B cell (primary cell): ENCODE measurements at regions not wholly inside any gene's neighbourhood (a gene's known extent, or its start where the extent isn't known, plus 50 kb on each side); places are given as distances from the start of the nearest gene placed in this dataset.

Experiments
- ATAC-seq: fragments of 200-7000 bp; cut with Tn5 transposase; one replicate; pipeline ENCODE4 v1.10.0; 2021; ENCODE audit warnings: low read depth, mild to moderate bottlenecking, moderate number of reproducible peaks, moderate library complexity
- CTCF ChIA-PET: fragments of 350-600 bp; sonication (Branson Sonifier 250); formaldehyde crosslinking; loops from one replicate; lab custom pipeline; 2021; ENCODE audit warnings: antibody characterized with exemption, inconsistent platforms; lab: Charles Lee
- POLR2A ChIA-PET: fragments of 350-600 bp; sonication (Branson Sonifier 250); formaldehyde crosslinking; loops from one replicate; lab custom pipeline; 2021; ENCODE audit warnings: antibody characterized with exemption; lab: Charles Lee
- DNase-seq: peaks from one replicate; pipeline ENCODE4 v3.0.0; 2013
- H2AFZ ChIP-seq: 2 replicates; pipeline ENCODE4 v1.6.1; 2012; ENCODE audit warnings: mild to moderate bottlenecking, low read depth, low read length; ENCODE audit not compliant: insufficient read depth, poor library complexity, severe bottlenecking
- H3K27ac ChIP-seq, 2 donors: 1 replicate in 1 of 2; 2 replicates in 1 of 2; pipeline ENCODE4 v1.5.1; 2012 to 2013; ENCODE audit warnings: low read length in 2 of 2, mild to moderate bottlenecking in 2 of 2, moderate library complexity in 1 of 2
- H3K27me3 ChIP-seq, 4 experiments: fragments of 200-600 bp in 1 of 4; sonication (generic) in 1 of 4; replicated peaks in 1 of 4; 1 replicate in 2 of 4; 2 replicates in 2 of 4; pipeline versions ENCODE4 v1.6.1 to v1.7.0; 2013 to 2016; ENCODE audit warnings: low read length in 3 of 4, mild to moderate bottlenecking in 2 of 4, mixed read lengths in 1 of 4, moderate library complexity in 1 of 4; ENCODE audit not compliant: insufficient read depth in 4 of 4, control insufficient read depth in 3 of 4; ENCODE audit errors: control extremely low read depth in 1 of 4
- H3K36me3 ChIP-seq, 2 experiments: replicated peaks in 1 of 2; 1 replicate in 1 of 2; 2 replicates in 1 of 2; pipeline versions ENCODE4 v1.6.1 to v1.7.1; 2013; ENCODE audit warnings: low read length in 1 of 2; ENCODE audit not compliant: insufficient read depth in 2 of 2, control insufficient read depth in 1 of 2; ENCODE audit errors: control extremely low read depth in 1 of 2, extremely low read depth in 1 of 2
- H3K4me1 ChIP-seq, 2 donors: fragments of 200-600 bp in 1 of 2; sonication (generic) in 1 of 2; 1 replicate in 1 of 2; 2 replicates in 1 of 2; pipeline versions ENCODE4 v1.5.1 to v1.6.1; 2013 to 2017; ENCODE audit warnings: low read length in 2 of 2; ENCODE audit not compliant: control insufficient read depth in 2 of 2, insufficient read depth in 2 of 2
- H3K4me2 ChIP-seq: replicated peaks from 2 replicates; pipeline ENCODE3; 2012; ENCODE audit warnings: mild to moderate bottlenecking, low read depth, low read length; ENCODE audit not compliant: poor library complexity, severe bottlenecking
- H3K4me3 ChIP-seq, 5 experiments: fragments of 200-600 bp in 1 of 5; sonication (generic) in 1 of 5; 1 replicate in 3 of 5; 2 replicates in 2 of 5; pipeline versions ENCODE4 v1.5.1 to v1.7.0; 2011 to 2016; ENCODE audit warnings: low read length in 4 of 5, mild to moderate bottlenecking in 4 of 5, low read depth in 2 of 5, control low read depth in 1 of 5, moderate library complexity in 1 of 5; ENCODE audit not compliant: insufficient read depth in 1 of 5; ENCODE audit errors: control extremely low read depth in 1 of 5, extremely low read depth in 1 of 5
- H3K79me2 ChIP-seq: fragments of 200-600 bp; sonication (generic); one replicate; pipeline ENCODE4 v1.6.0; 2016; ENCODE audit warnings: low read length; ENCODE audit not compliant: control insufficient read depth, insufficient read depth
- H3K9ac ChIP-seq: fragments of 200-600 bp; sonication (generic); 2 replicates; pipeline ENCODE4 v1.6.1; 2017; ENCODE audit warnings: mild to moderate bottlenecking, low read length, moderate library complexity
- H3K9me3 ChIP-seq, 3 donors: one replicate each; pipeline versions ENCODE4 v1.6.1 to v1.7.1; 2013; ENCODE audit warnings: low read length in 2 of 3; ENCODE audit not compliant: control insufficient read depth in 2 of 3, insufficient read depth in 1 of 3; ENCODE audit errors: control extremely low read depth in 1 of 3
- H4K20me1 ChIP-seq: 2 replicates; pipeline ENCODE4 v1.6.0; 2012; ENCODE audit warnings: mild to moderate bottlenecking, low read length; ENCODE audit not compliant: insufficient read depth, control insufficient read depth, poor library complexity, severe bottlenecking
- H3K27ac Mint-ChIP-seq: one replicate; pipeline ENCODE4 v1.8.0; 2021; ENCODE audit warnings: mixed read lengths
- H3K27me3 Mint-ChIP-seq: one replicate; pipeline ENCODE4 v1.8.0; 2021; ENCODE audit warnings: mixed read lengths
- H3K4me1 Mint-ChIP-seq: one replicate; pipeline ENCODE4 v1.8.0; 2021; ENCODE audit warnings: mixed read lengths
- H3K4me3 Mint-ChIP-seq: one replicate; pipeline ENCODE4 v1.8.0; 2021; ENCODE audit warnings: mixed read lengths
- H3K9me3 Mint-ChIP-seq: one replicate; pipeline ENCODE4 v1.8.0; 2022; ENCODE audit warnings: mixed read lengths; ENCODE audit not compliant: insufficient read depth
- EZH2 ChIP-seq: IDR thresholded peaks from 2 replicates; pipeline ENCODE4 v1.6.1; 2012; ENCODE audit warnings: borderline replicate concordance, low read depth, mild to moderate bottlenecking, moderate library complexity, low read length; ENCODE audit not compliant: insufficient read depth, poor library complexity, severe bottlenecking
- WGBS: methylation state at CpG from one replicate; pipeline ENCODE4 v1.1.5; 2013; ENCODE audit warnings: missing lambda C conversion rate; ENCODE audit not compliant: insufficient coverage; 5-methylcytosine and 5-hydroxymethylcytosine counted together
- intact Hi-C: fragments of 100-400 bp; cut with micrococcal nuclease; formaldehyde crosslinking; loops from one replicate; pipeline ENCODE4 v1.10.0; 2022
- TF ChIP-seq, protein P1 (sequence below): fragments of 200-600 bp; IDR thresholded peaks from one replicate; pipeline ENCODE4 v1.8.0; 2022; ENCODE audit warnings: antibody characterized with exemption, mild to moderate bottlenecking

DNA sequence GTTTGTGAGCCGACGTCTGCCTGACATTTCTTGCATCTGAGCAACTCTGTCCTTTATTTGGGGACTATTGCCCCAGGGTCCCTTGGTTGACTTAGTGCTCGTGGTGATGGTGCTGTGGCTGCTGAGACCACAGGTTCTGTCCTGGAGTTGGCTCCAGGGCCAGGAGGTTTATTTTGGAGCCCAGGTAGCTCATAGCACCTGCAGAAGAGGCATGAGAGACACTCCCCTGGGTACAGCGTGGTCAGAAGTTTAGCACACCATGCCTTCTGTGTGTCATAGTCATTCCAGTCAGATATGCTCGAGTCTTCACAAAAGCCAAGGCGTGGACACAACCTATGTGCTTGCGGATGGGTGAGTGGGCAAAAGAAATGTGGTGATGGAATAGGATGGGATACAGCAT lies 496.9 kb downstream of the TCERG1L start:
- intact Hi-C loops: no loop called here
- no peaks in the 10 kb centered on the region for H3K79me2 ChIP-seq
- H3K9ac ChIP-seq: no peak overlapping the region
- DNase-seq: no peak
- 83% methylated on average over 7 of the region's 7 CpGs for WGBS
- H3K4me1 ChIP-seq: no peaks in the 10 kb centered on the region
- H3K4me2 ChIP-seq: no peak overlapping the region
- no peaks in the 10 kb centered on the region for H4K20me1 ChIP-seq
- no peak overlapping the region for H3K4me3 Mint-ChIP-seq
- H3K27ac Mint-ChIP-seq: no peak overlapping the region
- no peak overlapping the region for H3K4me3 ChIP-seq
- H3K27ac ChIP-seq: no peak overlapping the region
- H3K27me3 Mint-ChIP-seq: no peaks in the 10 kb centered on the region
- H3K4me1 Mint-ChIP-seq: no peaks in the 10 kb centered on the region
- no peak overlapping the region for H2AFZ ChIP-seq
- peaks cover 0 to 35% (median 0%) of the 10 kb centered on the region in 3 donors for H3K9me3 ChIP-seq
- no peaks in the 10 kb centered on the region for H3K9me3 Mint-ChIP-seq
- POLR2A ChIA-PET: no interaction called here
- CTCF ChIA-PET: no interaction called here
- H3K36me3 ChIP-seq: no peaks in the 10 kb centered on the region
- no peak for ATAC-seq
- H3K27me3 ChIP-seq: no peaks in the 10 kb centered on the region
- TF ChIP-seq, protein P1, sequence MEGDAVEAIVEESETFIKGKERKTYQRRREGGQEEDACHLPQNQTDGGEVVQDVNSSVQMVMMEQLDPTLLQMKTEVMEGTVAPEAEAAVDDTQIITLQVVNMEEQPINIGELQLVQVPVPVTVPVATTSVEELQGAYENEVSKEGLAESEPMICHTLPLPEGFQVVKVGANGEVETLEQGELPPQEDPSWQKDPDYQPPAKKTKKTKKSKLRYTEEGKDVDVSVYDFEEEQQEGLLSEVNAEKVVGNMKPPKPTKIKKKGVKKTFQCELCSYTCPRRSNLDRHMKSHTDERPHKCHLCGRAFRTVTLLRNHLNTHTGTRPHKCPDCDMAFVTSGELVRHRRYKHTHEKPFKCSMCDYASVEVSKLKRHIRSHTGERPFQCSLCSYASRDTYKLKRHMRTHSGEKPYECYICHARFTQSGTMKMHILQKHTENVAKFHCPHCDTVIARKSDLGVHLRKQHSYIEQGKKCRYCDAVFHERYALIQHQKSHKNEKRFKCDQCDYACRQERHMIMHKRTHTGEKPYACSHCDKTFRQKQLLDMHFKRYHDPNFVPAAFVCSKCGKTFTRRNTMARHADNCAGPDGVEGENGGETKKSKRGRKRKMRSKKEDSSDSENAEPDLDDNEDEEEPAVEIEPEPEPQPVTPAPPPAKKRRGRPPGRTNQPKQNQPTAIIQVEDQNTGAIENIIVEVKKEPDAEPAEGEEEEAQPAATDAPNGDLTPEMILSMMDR: no peak
- TF ChIP-seq EZH2: no peak

DNA sequence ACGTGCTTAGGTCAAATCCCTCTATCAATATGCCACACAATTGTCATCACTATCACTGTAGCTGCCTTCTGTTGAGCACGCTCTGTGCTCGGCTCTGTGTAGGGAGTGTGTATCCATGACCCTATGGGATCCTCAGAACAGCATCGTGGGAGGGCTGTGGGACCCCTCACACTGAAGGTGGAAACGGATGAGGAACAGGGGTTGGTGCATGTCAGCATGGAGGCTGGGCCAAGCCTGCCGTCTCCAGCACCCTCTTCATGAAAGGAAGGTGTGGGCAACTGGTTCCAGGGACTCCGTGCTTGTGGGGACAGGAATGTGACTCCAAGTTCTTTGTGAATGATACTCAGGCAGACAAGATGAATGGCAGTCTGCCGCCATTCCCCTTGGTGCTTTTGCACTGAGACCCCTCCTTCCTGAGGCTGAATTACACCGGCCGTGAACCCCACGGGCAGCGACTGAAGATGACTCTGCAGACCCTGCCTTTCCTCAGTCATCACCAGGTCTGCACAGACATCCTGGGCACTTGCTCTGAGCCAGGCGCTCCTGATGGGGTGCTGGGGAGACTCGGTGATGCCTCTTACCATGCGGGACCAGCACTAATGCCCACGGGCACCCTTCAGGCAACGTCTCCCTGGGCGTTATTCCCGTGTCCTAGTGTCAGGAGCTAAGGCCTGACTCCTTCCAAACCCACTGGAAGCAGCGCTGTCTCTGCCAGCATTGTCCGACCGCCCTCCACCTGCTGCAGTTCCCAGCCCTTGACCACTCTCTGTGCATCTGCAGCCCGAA lies 495.2 kb downstream of the TCERG1L start:
- Histone ChIP-seq H3K27ac (no peak overlapping the region), H3K4me3 (no peak overlapping the region), H2AFZ (no peak overlapping the region), H3K4me2 (no peak overlapping the region), H3K36me3 (no peaks in the 10 kb centered on the region), H3K27me3 (no peaks in the 10 kb centered on the region), H4K20me1 (no peaks in the 10 kb centered on the region), H3K9me3 (peaks cover 0 to 23% (median 0%) of the 10 kb centered on the region in 3 donors), H3K79me2 (no peaks in the 10 kb centered on the region), H3K9ac (no peak overlapping the region), H3K4me1 (no peaks in the 10 kb centered on the region)
- Mint-ChIP-seq H3K4me1 (no peaks in the 10 kb centered on the region), H3K27me3 (no peaks in the 10 kb centered on the region), H3K4me3 (no peak overlapping the region), H3K9me3 (no peaks in the 10 kb centered on the region), H3K27ac (no peak overlapping the region)
- ChIA-PET CTCF (no interaction called here), POLR2A (no interaction called here)
- WGBS: 89% methylated on average over 22 of the region's 23 CpGs
- ATAC-seq (no peak), DNase-seq (no peak)
- intact Hi-C loops: no loop called here
- TF ChIP-seq, protein P1: no peak
- TF ChIP-seq EZH2: no peak
